SK-N-SH (cell line): ENCODE measurements at regions not wholly inside any gene's neighbourhood (a gene's known extent, or its start where the extent isn't known, plus 50 kb on each side); places are given as distances from the start of the nearest gene placed in this dataset.

Experiments used
- CTCF ChIA-PET: fragments of 300-600, 350-600 bp; formaldehyde crosslinking; extraction: SDS; loops from one replicate; lab custom pipeline; 2021; lab: Yijun Ruan, JAX
- POLR2A ChIA-PET: fragments of 350-600 bp; sonication (Branson Sonifier 250); formaldehyde crosslinking; extraction: SDS; loops from one replicate; lab custom pipeline; 2020; ENCODE audit warnings: antibody characterized with exemption, inconsistent platforms; lab: Yijun Ruan, JAX
- DNase-seq: peaks from one replicate; pipeline ENCODE4 v3.0.0; 2012
- H2AFZ ChIP-seq: fragments of 200-600 bp; sonication (generic); 2 replicates; pipeline ENCODE4 v1.8.1; 2016; ENCODE audit warnings: antibody characterized with exemption, mild to moderate bottlenecking, low read depth
- H3F3A ChIP-seq: fragments of 200-600 bp; sonication (generic); replicated peaks from 2 replicates; pipeline ENCODE3; 2016; ENCODE audit warnings: antibody characterized with exemption, mild to moderate bottlenecking; ENCODE audit not compliant: insufficient read depth
- H3K27ac ChIP-seq, 2 experiments: fragments of 200-500 bp in 1 of 2; fragments of 200-600 bp in 1 of 2; sonication (Bioruptor generic) in 1 of 2; sonication (generic), shearing (Covaris generic) in 1 of 2; 2 replicates each; pipeline versions ENCODE4 v1.5.1 to v1.6.1; 2014 to 2016; ENCODE audit warnings: low read depth in 2 of 2, inconsistent platforms in 1 of 2, low read length in 1 of 2, mild to moderate bottlenecking in 1 of 2, mixed read lengths in 1 of 2
- H3K27me3 ChIP-seq: fragments of 200-600 bp; sonication (generic), shearing (Covaris generic); 2 replicates; pipeline ENCODE4 v1.6.1; 2016; ENCODE audit warnings: mixed run types; ENCODE audit not compliant: insufficient read depth
- H3K36me3 ChIP-seq, 2 experiments: fragments of 200-500 bp in 1 of 2; fragments of 200-600 bp in 1 of 2; sonication (Bioruptor generic) in 1 of 2; sonication (generic) in 1 of 2; replicated peaks in 1 of 2; 2 replicates each; pipeline versions ENCODE3 to v1.5.1; 2014 to 2016; ENCODE audit warnings: low read length in 1 of 2, mild to moderate bottlenecking in 1 of 2; ENCODE audit not compliant: insufficient read depth in 2 of 2, control insufficient read depth in 1 of 2
- H3K4me1 ChIP-seq, 2 experiments: fragments of 200-500 bp in 1 of 2; fragments of 200-600 bp in 1 of 2; sonication (Bioruptor generic) in 1 of 2; sonication (generic), shearing (Covaris generic) in 1 of 2; 2 replicates each; pipeline versions ENCODE4 v1.5.1 to v1.6.1; 2014 to 2016; ENCODE audit warnings: low read depth in 1 of 2, low read length in 1 of 2, mixed run types in 1 of 2; ENCODE audit not compliant: insufficient read depth in 2 of 2, control insufficient read depth in 1 of 2
- H3K4me2 ChIP-seq: fragments of 200-600 bp; sonication (generic), shearing (Covaris generic); 2 replicates; pipeline ENCODE4 v1.6.1; 2017; ENCODE audit warnings: mixed run types
- H3K4me3 ChIP-seq, 2 experiments: fragments of 200-500 bp in 1 of 2; fragments of 200-600 bp in 1 of 2; sonication (Bioruptor generic) in 1 of 2; sonication (generic), shearing (Covaris generic) in 1 of 2; 2 replicates each; pipeline versions ENCODE4 v1.5.1 to v1.8.1; 2014 to 2016; ENCODE audit warnings: low read depth in 2 of 2, inconsistent platforms in 1 of 2, low read length in 1 of 2, mild to moderate bottlenecking in 1 of 2, mixed read lengths in 1 of 2, moderate library complexity in 1 of 2
- H3K79me2 ChIP-seq: fragments of 200-600 bp; sonication (generic); 2 replicates; pipeline ENCODE4 v1.8.1; 2017; ENCODE audit warnings: mild to moderate bottlenecking; ENCODE audit not compliant: insufficient read depth
- H3K9ac ChIP-seq: fragments of 200-600 bp; sonication (generic); 2 replicates; pipeline ENCODE4 v1.6.1; 2017; ENCODE audit warnings: mixed run types
- H3K9me2 ChIP-seq: fragments of 200-600 bp; sonication (generic); 2 replicates; pipeline ENCODE4 v1.6.1; 2017; ENCODE audit warnings: mixed run types
- H3K9me3 ChIP-seq: fragments of 200-600 bp; sonication (generic); 2 replicates; pipeline ENCODE4 v1.6.1; 2017; ENCODE audit warnings: mixed run types, mild to moderate bottlenecking, moderate library complexity
- H4K20me1 ChIP-seq: fragments of 200-600 bp; sonication (generic); 2 replicates; pipeline ENCODE4 v1.6.1; 2017; ENCODE audit warnings: mild to moderate bottlenecking, mixed run types; ENCODE audit not compliant: insufficient read depth
- CHD2 ChIP-seq: fragments of 150-350 bp; IDR thresholded peaks from 2 replicates; pipeline ENCODE4 v1.6.1; 2018; ENCODE audit warnings: low read length; ENCODE audit not compliant: partially characterized antibody
- ELF1 ChIP-seq: IDR thresholded peaks from 2 replicates; pipeline ENCODE4 v1.4.0; 2012
- EP300 ChIP-seq, 2 experiments: IDR thresholded peaks; 2 replicates each; pipeline versions ENCODE4 v1.4.0 to v1.6.1; 2012; ENCODE audit warnings: borderline replicate concordance in 1 of 2, low read depth in 1 of 2, low read length in 1 of 2
- EZH2phosphoT487 ChIP-seq: fragments of 200-600 bp; sonication (generic); IDR thresholded peaks from 2 replicates; pipeline ENCODE4 v1.6.1; 2017; ENCODE audit warnings: low read depth, mixed run types, mild to moderate bottlenecking, antibody characterized with exemption, moderate library complexity, borderline replicate concordance
- FOXJ3 ChIP-seq: sonication (generic); formaldehyde crosslinking; IDR thresholded peaks from 2 replicates; pipeline ENCODE4 v1.5.1; 2020; ENCODE audit warnings: mild to moderate bottlenecking, missing genetic modification reagents
- FOXM1 ChIP-seq: IDR thresholded peaks from 2 replicates; pipeline ENCODE4 v1.4.0; 2012; ENCODE audit warnings: low read depth, mild to moderate bottlenecking
- JUND ChIP-seq: IDR thresholded peaks from 2 replicates; pipeline ENCODE4 v1.4.0; 2012
- MEF2A ChIP-seq: IDR thresholded peaks from 2 replicates; pipeline ENCODE4 v1.4.0; 2012; ENCODE audit warnings: low read depth, borderline replicate concordance
- MXI1 ChIP-seq: IDR thresholded peaks from 2 replicates; pipeline ENCODE4 v1.6.1; 2012; ENCODE audit warnings: mild to moderate bottlenecking, low read depth, low read length, improper control_type of control experiment
- NFIC ChIP-seq: IDR thresholded peaks from 2 replicates; pipeline ENCODE4 v1.4.0; 2012; ENCODE audit warnings: borderline replicate concordance
- NRF1 ChIP-seq: IDR thresholded peaks from 2 replicates; pipeline ENCODE4 v1.6.1; 2012; ENCODE audit warnings: low read depth, mild to moderate bottlenecking, low read length
- POLR2AphosphoS5 ChIP-seq: IDR thresholded peaks from 2 replicates; pipeline ENCODE4 v1.6.1; 2012; ENCODE audit warnings: low read depth, low read length
- RAD21 ChIP-seq: IDR thresholded peaks from 2 replicates; pipeline ENCODE4 v1.6.1; 2012; ENCODE audit warnings: mild to moderate bottlenecking, low read length
- SIN3A ChIP-seq: IDR thresholded peaks from 2 replicates; pipeline ENCODE4 v1.6.1; 2012; ENCODE audit warnings: low read depth, mild to moderate bottlenecking, low read length, moderate library complexity, borderline replicate concordance
- SMC3 ChIP-seq: IDR thresholded peaks from 2 replicates; pipeline ENCODE4 v1.6.1; 2012; ENCODE audit warnings: low read depth, low read length, improper control_type of control experiment
- TAF1 ChIP-seq: IDR thresholded peaks from 2 replicates; pipeline ENCODE4 v1.6.1; 2012; ENCODE audit warnings: low read depth, mild to moderate bottlenecking, low read length, moderate library complexity, borderline replicate concordance
- TCF12 ChIP-seq: IDR thresholded peaks from 2 replicates; pipeline ENCODE4 v1.4.0; 2012
- TEAD4 ChIP-seq: IDR thresholded peaks from 2 replicates; pipeline ENCODE4 v1.4.0; 2012; ENCODE audit warnings: mild to moderate bottlenecking, borderline replicate concordance; ENCODE audit not compliant: insufficient read depth
- YY1 ChIP-seq: IDR thresholded peaks from 2 replicates; pipeline ENCODE4 v1.4.0; 2012; ENCODE audit warnings: low read depth, mild to moderate bottlenecking
- WGBS: methylation state at CpG from one replicate; pipeline ENCODE4 v1.1.6; 2017; ENCODE audit warnings: low lambda C conversion rate; 5-methylcytosine and 5-hydroxymethylcytosine counted together
- TF ChIP-seq, protein P1 (sequence below): IDR thresholded peaks from 2 replicates; pipeline ENCODE4 v1.4.0; 2012; ENCODE audit warnings: low read depth, borderline replicate concordance
- TF ChIP-seq, protein P2 (sequence below): fragments of 200-600 bp; sonication (generic); IDR thresholded peaks from 2 replicates; pipeline ENCODE4 v1.6.1; 2017; ENCODE audit warnings: antibody characterized with exemption, mild to moderate bottlenecking, moderate library complexity
- TF ChIP-seq, protein P3 (sequence below): fragments of 150-350 bp; IDR thresholded peaks from 2 replicates; pipeline ENCODE4 v1.6.1; 2017; ENCODE audit warnings: antibody characterized with exemption, low read length, low read depth, borderline replicate concordance
- TF ChIP-seq, protein P4 (sequence below): IDR thresholded peaks from 2 replicates; pipeline ENCODE4 v1.4.0; 2012; ENCODE audit warnings: low read depth, borderline replicate concordance

DNA sequence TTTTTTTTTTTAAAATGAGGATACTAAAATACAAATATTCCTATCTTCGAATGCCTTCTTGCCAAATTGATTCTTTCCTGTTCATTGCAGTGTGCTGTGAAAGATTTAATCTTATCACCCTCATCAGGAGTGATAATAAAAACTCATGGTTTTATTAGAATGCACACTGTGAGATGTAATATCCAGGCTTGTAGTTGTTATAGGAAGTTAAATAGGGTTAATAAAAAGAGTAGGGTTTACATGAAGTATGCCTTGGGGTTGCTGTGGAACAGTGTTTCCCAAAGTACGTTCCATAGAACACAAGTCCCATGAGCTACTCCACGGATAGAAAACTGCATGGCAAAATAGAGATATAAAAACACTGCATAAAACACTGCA lies 191.9 kb downstream of the SPP2 start:
- CTCF ChIA-PET, result interaction anchor here (1.4 to 1.6 kb wide), 3 partner anchors 12 to 25 kb away, joined by 3 to 4 read pairs (median 3); no protein-coding TSS in a partner anchor

DNA sequence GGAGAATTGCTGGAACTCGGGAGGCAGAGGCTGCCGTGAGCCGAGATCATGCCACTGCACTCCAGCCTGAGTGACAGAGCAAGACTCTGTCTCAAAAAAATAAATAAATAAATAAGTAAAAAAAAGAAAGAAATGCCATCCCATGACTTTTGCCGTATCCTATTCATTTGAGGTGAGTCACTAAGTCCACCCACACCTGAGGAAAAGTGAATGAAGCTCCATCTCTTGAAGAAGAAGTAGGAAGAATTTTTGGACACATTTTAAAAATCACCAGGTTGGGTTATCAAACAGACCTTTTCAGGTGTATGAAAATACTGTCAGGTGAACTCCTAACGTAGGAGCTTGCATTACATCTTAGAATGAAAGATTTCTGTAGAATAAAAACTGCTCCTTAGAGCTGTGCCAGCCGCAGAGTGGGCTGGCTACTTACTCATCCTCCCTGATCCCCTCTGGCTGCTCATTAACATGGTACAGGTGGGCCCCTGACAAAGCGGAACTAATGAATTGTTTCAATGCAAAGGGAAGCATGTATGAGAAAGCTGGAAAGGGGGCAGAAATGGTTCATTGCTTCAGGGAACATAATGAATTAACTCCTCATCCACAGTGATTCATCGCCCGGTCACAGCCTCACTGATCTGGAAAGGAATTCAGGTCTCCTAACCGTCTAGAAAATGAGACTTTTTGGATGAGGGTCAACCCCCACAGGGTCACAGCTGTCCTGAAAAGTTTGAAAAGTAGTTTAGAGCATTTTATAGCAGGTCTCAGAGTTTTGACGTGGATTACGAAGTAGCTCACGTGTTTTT lies 191.4 kb downstream of the SPP2 start:
- 30% methylated on average over 13 of the region's 13 CpGs for WGBS
- TF ChIP-seq FOXJ3 (CRISPR knock-in tag) (no peak), SMC3 (no peak), NFIC (peak; percentile 65), JUND (peak; percentile 82), CHD2 (no peak), EP300 (IDR thresholded peaks at IDR 0.05; ENCODE audit: borderline replicate concordance in 1 of 2, low read depth in 1 of 2, low read length in 1 of 2) (peak in 1 of 2 experiments; percentile 79; a peak in 1 of 4 replicates), SIN3A (no peak), POLR2AphosphoS5 (no peak), RAD21 (no peak)
- TF ChIP-seq, protein P1, sequence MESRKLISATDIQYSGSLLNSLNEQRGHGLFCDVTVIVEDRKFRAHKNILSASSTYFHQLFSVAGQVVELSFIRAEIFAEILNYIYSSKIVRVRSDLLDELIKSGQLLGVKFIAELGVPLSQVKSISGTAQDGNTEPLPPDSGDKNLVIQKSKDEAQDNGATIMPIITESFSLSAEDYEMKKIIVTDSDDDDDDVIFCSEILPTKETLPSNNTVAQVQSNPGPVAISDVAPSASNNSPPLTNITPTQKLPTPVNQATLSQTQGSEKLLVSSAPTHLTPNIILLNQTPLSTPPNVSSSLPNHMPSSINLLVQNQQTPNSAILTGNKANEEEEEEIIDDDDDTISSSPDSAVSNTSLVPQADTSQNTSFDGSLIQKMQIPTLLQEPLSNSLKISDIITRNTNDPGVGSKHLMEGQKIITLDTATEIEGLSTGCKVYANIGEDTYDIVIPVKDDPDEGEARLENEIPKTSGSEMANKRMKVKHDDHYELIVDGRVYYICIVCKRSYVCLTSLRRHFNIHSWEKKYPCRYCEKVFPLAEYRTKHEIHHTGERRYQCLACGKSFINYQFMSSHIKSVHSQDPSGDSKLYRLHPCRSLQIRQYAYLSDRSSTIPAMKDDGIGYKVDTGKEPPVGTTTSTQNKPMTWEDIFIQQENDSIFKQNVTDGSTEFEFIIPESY, result no peak
- TF ChIP-seq, protein P2, sequence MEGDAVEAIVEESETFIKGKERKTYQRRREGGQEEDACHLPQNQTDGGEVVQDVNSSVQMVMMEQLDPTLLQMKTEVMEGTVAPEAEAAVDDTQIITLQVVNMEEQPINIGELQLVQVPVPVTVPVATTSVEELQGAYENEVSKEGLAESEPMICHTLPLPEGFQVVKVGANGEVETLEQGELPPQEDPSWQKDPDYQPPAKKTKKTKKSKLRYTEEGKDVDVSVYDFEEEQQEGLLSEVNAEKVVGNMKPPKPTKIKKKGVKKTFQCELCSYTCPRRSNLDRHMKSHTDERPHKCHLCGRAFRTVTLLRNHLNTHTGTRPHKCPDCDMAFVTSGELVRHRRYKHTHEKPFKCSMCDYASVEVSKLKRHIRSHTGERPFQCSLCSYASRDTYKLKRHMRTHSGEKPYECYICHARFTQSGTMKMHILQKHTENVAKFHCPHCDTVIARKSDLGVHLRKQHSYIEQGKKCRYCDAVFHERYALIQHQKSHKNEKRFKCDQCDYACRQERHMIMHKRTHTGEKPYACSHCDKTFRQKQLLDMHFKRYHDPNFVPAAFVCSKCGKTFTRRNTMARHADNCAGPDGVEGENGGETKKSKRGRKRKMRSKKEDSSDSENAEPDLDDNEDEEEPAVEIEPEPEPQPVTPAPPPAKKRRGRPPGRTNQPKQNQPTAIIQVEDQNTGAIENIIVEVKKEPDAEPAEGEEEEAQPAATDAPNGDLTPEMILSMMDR, result no peak

More for the DNA sequence above, 191.9 kb downstream of the SPP2 start:
- H3F3A ChIP-seq, result peaks cover 63% of the 10 kb centered on the region
- peak overlapping the region; percentile 18 for H3K4me2 ChIP-seq
- no peaks in the 10 kb centered on the region for H3K27me3 ChIP-seq
- DNase-seq, result no peak
- no peak for TF ChIP-seq JUND
- TF ChIP-seq MXI1, result no peak
- no peak for TF ChIP-seq TCF12
- no peak for TF ChIP-seq TEAD4
- TF ChIP-seq FOXM1, result no peak
- TF ChIP-seq SMC3, result no peak
- TF ChIP-seq TAF1, result no peak
- TF ChIP-seq NRF1, result no peak
- no peak for TF ChIP-seq MEF2A
- TF ChIP-seq YY1, result no peak
- TF ChIP-seq, protein P3, sequence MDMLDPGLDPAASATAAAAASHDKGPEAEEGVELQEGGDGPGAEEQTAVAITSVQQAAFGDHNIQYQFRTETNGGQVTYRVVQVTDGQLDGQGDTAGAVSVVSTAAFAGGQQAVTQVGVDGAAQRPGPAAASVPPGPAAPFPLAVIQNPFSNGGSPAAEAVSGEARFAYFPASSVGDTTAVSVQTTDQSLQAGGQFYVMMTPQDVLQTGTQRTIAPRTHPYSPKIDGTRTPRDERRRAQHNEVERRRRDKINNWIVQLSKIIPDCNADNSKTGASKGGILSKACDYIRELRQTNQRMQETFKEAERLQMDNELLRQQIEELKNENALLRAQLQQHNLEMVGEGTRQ, result no peak
- no peak for TF ChIP-seq ELF1
- no peak for TF ChIP-seq EZH2phosphoT487
- no peak for TF ChIP-seq EP300 (IDR thresholded peaks at IDR 0.05; ENCODE audit: borderline replicate concordance in 1 of 2, low read depth in 1 of 2, low read length in 1 of 2)
- no peak for TF ChIP-seq FOXJ3 (CRISPR knock-in tag)
- TF ChIP-seq, protein P4, sequence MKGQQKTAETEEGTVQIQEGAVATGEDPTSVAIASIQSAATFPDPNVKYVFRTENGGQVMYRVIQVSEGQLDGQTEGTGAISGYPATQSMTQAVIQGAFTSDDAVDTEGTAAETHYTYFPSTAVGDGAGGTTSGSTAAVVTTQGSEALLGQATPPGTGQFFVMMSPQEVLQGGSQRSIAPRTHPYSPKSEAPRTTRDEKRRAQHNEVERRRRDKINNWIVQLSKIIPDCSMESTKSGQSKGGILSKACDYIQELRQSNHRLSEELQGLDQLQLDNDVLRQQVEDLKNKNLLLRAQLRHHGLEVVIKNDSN, result no peak
- H3K4me1 ChIP-seq, result peaks cover 0 to 34% of the 10 kb centered on the region in 2 experiments; a peak in 3 of 4 replicates
- 51% methylated on average over 3 of the region's 3 CpGs for WGBS
- H3K27ac ChIP-seq, result peak overlapping the region; percentile 61 to 98; a peak in 3 of 4 replicates
- H3K36me3 ChIP-seq, result no peaks in the 10 kb centered on the region
- no peak overlapping the region for H2AFZ ChIP-seq
- peak overlapping the region; percentile 52; the same call in 1 of the 2 replicates for H3K9ac ChIP-seq
- no peaks in the 10 kb centered on the region; the same call in 1 of the 2 replicates for H3K79me2 ChIP-seq
- H3K9me2 ChIP-seq, result no peaks in the 10 kb centered on the region
- H3K9me3 ChIP-seq, result 0 out of 2 replicates have a peak, but pooled peaks cover 6% of the 10 kb centered on the region
- no peaks in the 10 kb centered on the region for H4K20me1 ChIP-seq
- no peak overlapping the region for H3K4me3 ChIP-seq
- POLR2A ChIA-PET, result no interaction called here

More for the DNA sequence above, 191.4 kb downstream of the SPP2 start:
- peaks cover 60% of the 10 kb centered on the region for H3F3A ChIP-seq
- H3K4me2 ChIP-seq, result peak overlapping the region; percentile 31
- 0 out of 2 replicates have a peak, but pooled peaks cover 6% of the 10 kb centered on the region for H3K9me3 ChIP-seq
- no peak overlapping the region for H2AFZ ChIP-seq
- peak overlapping the region; percentile 61 to 98; a peak in 3 of 4 replicates for H3K27ac ChIP-seq
- POLR2A ChIA-PET, result no interaction called here
- no peaks in the 10 kb centered on the region; the same call in 1 of the 2 replicates for H3K79me2 ChIP-seq
- CTCF ChIA-PET, result interaction anchor here (1.4 to 1.6 kb wide), 3 partner anchors 12 to 26 kb away, joined by 3 to 4 read pairs (median 3); no protein-coding TSS in a partner anchor
- no peaks in the 10 kb centered on the region for H4K20me1 ChIP-seq
- peaks cover 0 to 34% of the 10 kb centered on the region in 2 experiments; a peak in 3 of 4 replicates for H3K4me1 ChIP-seq
- no peak overlapping the region; a peak in 1 of 4 replicates for H3K4me3 ChIP-seq
- no peaks in the 10 kb centered on the region for H3K9me2 ChIP-seq
- no peak for DNase-seq
- no peaks in the 10 kb centered on the region for H3K27me3 ChIP-seq
- no peaks in the 10 kb centered on the region for H3K36me3 ChIP-seq
- H3K9ac ChIP-seq, result peak overlapping the region; percentile 52; the same call in 1 of the 2 replicates
